Stimulated activated CD8-positive, alpha-beta memory T cell treated with anti-CD3 and anti-CD28 coated beads, Interleukin-2, amount 100 ng/mL, for 1 hour (primary cell): ENCODE measurements at regions not wholly inside any gene's neighbourhood (a gene's known extent, or its start where the extent isn't known, plus 50 kb on each side); places are given as distances from the start of the nearest gene placed in this dataset.
"Not testable (repeated sequence)": the region's sequence is repeated elsewhere in the genome, so short reads cannot be mapped to it uniquely, and the experiment has no call there.

Experiments used
- DNase-seq, 2 donors: peaks; one replicate each; pipeline ENCODE4 v3.0.0-alpha.2; 2020; ENCODE audit warnings: low read depth in 2 of 2

- no peak for DNase-seq
These were observed 437.1 kb upstream of the CBLB start for GRCh38 chr3:106305882-106306435.

DNA sequence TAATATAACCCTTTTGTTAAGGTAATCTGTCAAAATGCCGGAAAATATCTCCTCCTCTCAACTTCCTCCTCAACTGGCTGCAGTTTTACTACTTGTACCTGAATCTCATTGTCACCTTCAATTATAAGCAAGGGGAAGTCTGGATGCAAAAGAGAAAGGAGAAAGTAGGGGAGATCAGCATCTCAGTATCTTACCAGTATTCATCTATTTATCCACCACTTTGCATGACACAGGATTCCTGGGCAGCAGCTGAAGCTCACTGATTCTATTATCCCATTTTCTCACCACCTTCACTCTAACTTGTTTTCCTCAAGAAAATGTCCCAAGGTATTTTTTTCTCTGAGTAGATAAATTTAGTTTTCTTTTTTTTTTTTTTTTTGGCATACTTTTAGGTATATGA is 440.5 kb upstream of the CBLB start:
- DNase-seq: no peak

DNA sequence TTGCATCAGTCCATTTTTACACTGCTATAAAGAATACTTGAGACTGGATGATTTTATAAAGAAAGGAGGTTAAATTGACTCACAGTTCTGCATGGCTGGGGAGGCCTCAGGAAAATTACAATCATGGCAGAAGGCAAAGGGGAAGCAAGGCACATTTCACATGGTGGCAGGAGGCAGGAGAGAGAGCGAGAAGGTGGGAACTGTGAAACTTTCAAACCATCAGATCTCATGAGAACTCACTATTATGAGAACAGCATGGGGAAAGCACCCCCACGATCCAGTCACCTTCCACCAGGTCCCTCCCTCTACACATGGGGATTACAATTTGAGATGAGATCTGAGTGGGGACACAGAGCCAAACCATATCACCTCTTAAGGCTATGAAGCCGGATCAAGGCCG is 441.0 kb upstream of the CBLB start:
- not testable (repeated sequence) for DNase-seq

DNA sequence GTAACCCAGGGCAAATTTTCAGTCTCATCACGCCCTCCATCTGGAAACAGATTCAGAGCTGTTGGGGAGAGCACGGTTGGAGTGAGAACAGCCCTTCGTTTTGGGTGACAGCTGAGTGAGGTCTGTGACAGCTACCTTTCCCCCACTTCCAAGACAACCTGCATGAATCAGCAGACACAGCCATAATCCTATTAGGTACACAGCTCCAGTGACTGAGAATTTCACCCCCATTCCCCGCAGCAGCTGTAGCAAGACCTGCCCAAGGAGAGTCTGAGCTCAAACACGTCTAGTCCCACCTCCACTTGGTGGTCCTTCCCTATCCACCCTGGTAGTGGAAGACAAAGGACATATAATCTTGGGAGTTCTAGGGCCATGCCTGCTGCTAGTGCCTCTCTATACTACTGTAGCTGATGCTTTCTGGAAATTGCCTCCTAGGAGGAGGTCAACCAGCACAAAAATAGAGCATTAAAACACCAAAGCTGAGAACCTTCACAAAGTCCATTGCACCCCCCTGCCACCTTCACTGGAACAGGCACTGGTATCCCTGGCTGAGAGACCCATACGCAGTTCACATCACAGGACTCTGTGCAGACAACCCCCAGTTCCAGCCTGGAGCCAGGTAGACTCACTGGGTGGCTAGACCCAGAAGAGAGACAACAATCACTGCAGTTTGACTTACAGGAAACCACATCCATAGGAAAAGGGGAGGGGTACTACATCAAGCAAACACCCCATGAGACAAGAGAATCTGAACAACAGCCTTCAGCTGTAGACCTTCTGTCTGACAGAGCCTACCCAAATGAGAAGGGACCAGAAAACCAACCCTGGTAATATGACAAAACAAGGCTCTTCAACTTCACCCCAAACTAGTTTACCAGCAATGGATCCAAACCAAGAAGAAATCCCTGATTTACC is 448.6 kb upstream of the CBLB start:
- no peak for DNase-seq

- not testable (repeated sequence) for DNase-seq
These were observed 452.6 kb upstream of the CBLB start for GRCh38 chr3:106321438-106321837.

DNA sequence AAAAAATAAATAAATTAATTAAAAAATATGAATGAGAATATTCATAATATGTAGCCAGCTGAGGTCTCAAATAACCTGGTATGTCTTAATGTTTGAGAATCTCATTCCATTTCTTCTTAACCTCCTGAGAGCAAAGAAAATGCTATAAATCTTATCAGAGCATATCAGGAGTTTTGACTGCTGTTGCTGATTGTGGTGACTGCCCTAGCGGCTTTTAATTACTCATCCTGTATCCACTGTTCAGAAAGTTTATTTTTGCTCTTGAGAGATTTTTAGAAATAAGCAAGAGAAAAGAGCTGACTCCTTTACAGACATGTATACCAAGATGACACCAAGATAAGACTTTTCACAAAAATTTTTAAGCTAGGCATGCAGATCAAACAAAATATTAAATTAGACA is 454.8 kb upstream of the CBLB start:
- DNase-seq: no peak

DNA sequence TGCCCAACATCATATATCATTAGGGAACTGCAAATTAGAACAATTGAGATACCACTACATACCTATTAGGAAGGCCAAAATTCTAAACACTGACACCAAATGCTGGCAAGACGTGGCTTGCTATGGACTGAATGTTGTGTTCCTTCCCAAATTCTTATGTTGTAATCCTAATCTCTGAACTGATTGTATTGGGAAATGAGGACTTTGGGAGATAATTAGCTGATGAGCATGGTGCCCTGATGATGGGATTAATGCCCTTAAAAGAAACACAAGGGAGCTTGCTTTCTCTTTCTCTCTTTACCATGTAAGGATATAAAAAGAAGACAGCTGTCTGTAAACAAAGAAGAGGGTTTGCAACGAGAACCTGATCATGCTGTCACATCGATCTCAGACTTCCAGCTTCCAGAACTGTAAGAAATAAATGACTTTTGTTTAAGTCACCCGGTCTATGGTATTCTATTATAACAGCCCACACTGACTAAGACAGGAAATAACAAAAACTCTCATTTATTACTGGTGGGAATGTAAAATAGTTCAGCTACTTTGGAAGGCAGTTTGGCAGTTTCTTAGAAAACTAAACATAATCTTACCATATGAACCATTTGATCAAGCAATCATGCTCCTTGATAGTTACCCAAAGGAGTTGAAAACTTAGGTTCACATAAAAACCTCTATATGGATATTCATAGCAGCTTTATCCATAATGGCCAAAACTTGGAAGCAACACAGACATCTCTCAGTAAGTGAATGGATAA is 458.3 kb upstream of the CBLB start:
- no peak for DNase-seq

DNA sequence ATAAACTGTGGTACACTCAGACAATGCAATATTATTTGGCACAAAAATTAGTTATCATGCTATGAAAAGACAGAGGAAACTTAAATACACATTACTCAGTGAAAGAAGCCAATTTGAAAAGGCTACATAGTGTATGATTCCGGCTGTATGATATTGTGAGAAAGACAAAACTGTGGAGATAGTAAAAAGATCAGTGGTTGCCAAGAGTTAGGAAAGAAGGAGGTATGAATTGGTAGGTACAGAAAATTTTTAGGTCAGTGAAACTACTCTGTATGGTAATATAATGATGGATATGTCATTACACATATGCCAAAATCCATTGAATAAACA is 458.8 kb upstream of the CBLB start:
- DNase-seq: no peak

GRCh38 chr3:106328224-106328623 is 459.4 kb upstream of the CBLB start:
- no peak for DNase-seq

DNA sequence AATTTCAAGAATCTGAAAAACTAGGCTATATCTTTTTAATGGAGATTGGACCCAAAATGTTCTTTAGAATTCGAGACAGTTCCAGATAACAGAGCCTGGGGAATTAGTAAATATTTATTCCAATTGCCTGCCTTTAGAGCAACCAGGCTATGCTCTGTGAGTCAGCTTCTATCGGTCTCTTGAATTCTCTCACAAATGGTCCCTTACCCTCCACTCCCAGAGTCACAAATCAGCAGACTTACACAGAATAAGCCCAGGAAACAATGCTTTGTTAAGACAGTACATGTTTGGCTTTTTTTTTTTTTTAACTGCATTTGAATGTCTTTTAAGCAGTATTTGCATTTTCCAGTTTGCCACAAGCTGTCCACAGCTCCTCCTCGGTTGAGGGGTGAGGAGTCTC is 460.7 kb upstream of the CBLB start:
- DNase-seq: no peak

GRCh38 chr3:106331636-106332035 is 462.8 kb upstream of the CBLB start:
- DNase-seq: no peak

- no peak for DNase-seq
These were observed 463.3 kb upstream of the CBLB start for GRCh38 chr3:106332129-106332528.

DNA sequence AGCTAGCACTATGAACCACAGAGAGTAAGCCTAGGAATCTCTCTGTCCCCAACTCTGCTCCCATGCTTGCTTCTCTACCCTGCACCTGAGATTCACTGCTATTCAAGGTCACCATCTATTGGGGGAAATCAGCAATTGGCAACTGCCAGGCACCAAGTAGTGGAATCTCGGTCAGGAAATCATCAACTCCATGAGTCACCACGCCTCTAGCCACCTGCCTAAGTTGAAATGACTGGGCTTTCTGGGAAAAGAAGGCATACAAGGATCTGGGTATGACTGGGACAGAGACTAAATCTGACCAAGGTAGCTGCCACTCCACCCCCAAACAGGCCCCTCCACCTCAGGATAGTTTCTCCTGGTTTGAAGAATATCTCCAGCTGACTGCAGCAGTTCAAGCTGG is 464.1 kb upstream of the CBLB start:
- no peak for DNase-seq

DNA sequence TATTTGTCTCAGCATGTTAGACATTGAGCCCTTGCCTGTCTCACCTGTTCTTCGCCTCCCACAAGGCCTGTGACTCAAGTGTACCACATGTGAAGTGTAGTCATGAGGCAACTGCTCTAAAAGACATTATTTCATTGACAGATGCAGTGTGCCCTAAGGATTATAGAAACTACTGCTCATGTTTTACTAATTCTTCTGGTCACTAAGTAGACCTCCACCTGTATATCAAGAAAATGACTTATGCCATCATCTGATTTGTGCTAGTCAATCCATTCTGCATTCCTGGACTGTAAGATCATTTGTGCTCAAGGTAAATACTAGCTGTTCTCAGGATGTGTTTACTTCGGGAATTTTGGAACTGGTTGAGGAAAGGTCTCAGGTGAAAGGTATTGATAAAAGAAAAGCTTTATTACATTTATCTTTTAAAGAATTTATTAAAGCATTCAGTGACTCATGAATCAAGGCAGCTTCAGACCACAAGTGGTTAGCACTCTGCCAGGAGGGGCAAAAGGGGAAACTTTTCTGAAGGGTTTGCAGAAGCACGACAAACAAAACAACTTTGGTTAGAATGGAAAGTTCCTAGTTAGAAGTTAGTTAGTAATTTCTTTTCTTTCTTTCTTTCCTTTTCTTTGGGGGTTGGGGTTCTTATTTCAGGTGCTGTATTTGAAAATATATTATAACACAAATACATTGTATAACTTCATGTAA is 465.3 kb upstream of the CBLB start:
- DNase-seq: peak; percentile 12 to 14

DNA sequence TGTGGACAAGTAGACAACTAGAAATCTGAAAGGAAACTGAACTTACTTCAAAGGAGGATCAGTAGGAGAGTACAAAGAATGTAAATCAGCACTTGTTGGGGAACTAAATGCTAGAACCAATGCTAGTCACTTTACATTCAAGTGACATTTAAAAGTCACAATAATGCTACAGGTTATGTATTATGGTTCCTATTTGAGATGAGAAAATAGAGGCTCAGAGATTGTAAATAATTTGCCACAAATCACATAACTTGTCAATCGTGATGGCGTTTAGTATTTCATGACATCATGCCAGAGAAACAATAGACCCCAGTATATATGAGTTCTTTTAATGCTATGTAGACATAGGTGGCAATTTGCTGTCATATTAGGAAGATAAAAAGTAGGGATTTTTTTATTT is 467.8 kb upstream of the CBLB start:
- DNase-seq: no peak

DNA sequence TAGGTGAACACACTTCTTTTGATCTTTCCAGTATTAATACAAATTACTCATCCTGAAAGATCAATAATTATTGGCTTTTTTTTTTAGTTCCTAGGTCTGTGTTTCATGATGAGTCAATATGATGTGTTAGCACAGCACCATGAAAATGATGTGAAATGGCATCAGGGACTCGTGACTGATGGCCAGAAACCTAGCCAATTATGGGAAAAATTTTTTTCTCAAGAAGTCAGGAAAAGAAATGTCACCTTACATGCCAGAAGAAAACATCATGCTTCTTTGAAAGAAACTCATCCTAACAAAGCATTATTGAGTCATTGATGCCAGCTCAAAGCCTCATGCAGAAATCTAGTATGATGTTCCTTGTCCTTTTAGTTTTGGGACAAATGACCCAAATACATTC is 468.3 kb upstream of the CBLB start:
- no peak for DNase-seq

GRCh38 chr3:106338582-106339214 is 469.9 kb upstream of the CBLB start:
- DNase-seq: no peak

DNA sequence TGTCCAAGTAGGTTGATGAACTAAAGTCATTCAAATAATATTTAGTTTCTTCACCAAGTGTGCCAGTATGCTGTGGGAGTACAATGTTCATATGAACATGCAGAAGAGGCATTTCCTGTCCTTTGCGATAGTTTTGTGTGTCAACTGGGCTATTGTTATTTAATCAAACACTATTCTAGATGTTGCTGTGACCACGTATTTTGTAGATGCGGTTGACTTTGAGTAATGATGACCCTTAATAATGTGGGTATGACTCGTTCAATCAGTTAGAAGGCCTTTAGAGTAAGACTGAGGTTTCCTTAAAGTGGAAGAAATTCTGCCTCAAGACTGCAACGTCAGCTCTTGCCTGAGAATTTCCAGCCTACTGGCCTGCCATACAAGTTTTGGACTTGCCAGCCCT is 470.7 kb upstream of the CBLB start:
- DNase-seq: no peak

- DNase-seq: no peak
These were observed 472.3 kb upstream of the CBLB start for GRCh38 chr3:106341087-106341486.

GRCh38 chr3:106341586-106342162 is 472.9 kb upstream of the CBLB start:
- DNase-seq: no peak

DNA sequence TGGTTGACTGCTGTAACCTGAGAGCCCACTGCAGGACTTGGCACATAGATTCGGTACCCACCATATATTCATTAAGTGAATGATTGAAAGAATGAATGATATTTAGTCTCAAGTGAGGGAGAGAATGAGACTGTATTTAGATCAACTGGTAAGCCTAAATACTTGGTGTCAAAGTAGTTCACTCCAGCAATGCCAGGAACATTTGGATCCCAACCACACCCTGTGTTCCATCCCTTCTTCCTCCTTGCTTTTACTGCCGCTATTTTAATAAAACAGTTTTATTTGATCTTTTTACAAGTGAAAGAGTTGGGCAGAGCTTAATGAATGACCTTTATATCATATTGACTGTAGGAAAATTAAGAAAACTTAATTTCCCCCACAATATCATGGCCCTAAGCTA is 473.6 kb upstream of the CBLB start:
- DNase-seq: no peak
